ENCODE measurements at regions not wholly inside any gene's neighbourhood (a gene's known extent, or its start where the extent isn't known, plus 50 kb on each side); places are given as distances from the start of the nearest gene placed in this dataset.

DNA sequence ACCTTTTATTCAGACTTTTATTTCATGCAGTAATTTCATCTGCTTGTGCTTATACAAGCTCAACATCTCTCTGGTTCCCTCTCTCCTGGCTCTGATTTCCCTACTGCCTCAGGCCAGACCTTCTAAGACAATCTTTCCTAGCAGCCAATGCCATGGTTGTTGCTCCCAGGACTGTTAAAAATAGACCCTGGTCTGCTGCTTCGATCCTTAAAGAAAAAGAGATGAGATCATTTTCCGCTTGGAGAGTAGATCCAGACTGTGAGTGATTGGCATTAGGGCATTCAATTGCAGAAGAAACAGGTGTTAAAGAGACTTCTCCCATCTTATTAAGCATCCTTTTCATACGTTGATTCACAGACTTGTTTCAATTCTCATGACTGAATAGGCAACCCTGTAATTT lies 68.4 kb upstream of the ITGB1 start:
- no peak for TF ChIP-seq CTCF (conservative IDR thresholded peaks at IDR 0.05)
- no peaks in the 10 kb centered on the region for H3K36me3 Mint-ChIP-seq
- H3K27me3 Mint-ChIP-seq: peaks cover 5% of the 10 kb centered on the region
- H3K9me3 Mint-ChIP-seq: no peaks in the 10 kb centered on the region
- no peaks in the 10 kb centered on the region for H3K4me1 Mint-ChIP-seq (ENCODE audit: unreplicated experiment)
- no peak overlapping the region for H3K27ac Mint-ChIP-seq
- H3K4me3 Mint-ChIP-seq: no peak overlapping the region
- DNase-seq (ENCODE audit: extremely low spot score, unreplicated experiment): no peak

GRCh38 chr10:33025910-33026309 lies 67.9 kb upstream of the ITGB1 start:
- Mint-ChIP-seq H3K27ac (no peak overlapping the region), H3K27me3 (no peaks in the 10 kb centered on the region), H3K4me1 (ENCODE audit: unreplicated experiment) (no peaks in the 10 kb centered on the region), H3K9me3 (no peaks in the 10 kb centered on the region), H3K36me3 (no peaks in the 10 kb centered on the region), H3K4me3 (no peak overlapping the region)
- DNase-seq (ENCODE audit: extremely low spot score, unreplicated experiment): no peak
- no peak for TF ChIP-seq CTCF (conservative IDR thresholded peaks at IDR 0.05)

DNA sequence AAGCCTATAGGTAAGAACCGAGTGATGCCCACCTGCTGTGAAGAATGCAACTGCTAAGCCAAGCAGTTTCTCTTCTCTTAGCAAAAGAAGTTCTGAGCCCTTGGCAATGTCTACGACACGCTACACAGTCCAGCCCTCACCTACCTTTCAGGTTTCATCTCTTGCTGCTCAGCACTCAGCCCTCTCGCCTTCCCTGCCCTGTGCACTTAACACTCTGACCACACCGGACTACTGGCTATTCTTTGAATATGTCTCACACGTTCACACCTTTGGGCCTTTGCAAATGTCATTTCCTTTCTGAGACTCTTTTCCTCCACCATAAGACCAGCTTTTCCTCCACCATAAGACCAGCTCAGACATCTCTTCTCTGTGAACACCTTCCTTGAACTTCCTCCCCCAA lies 67.0 kb upstream of the ITGB1 start:
- no peak for DNase-seq (ENCODE audit: extremely low spot score, unreplicated experiment)

GRCh38 chr10:33022691-33023090 lies 64.7 kb upstream of the ITGB1 start:
- no peak for DNase-seq (ENCODE audit: extremely low spot score, unreplicated experiment)
- Mint-ChIP-seq H3K4me1 (ENCODE audit: unreplicated experiment) (no peaks in the 10 kb centered on the region), H3K9me3 (no peaks in the 10 kb centered on the region), H3K36me3 (no peaks in the 10 kb centered on the region), H3K27ac (no peak overlapping the region), H3K27me3 (no peaks in the 10 kb centered on the region), H3K4me3 (no peak overlapping the region)
- no peak for TF ChIP-seq CTCF (conservative IDR thresholded peaks at IDR 0.05)

More for the DNA sequence above, 67.0 kb upstream of the ITGB1 start:
- Mint-ChIP-seq H3K27me3 (no peaks in the 10 kb centered on the region), H3K27ac (no peak overlapping the region), H3K9me3 (no peaks in the 10 kb centered on the region), H3K4me1 (ENCODE audit: unreplicated experiment) (no peaks in the 10 kb centered on the region), H3K4me3 (no peak overlapping the region), H3K36me3 (no peaks in the 10 kb centered on the region)
- no peak for TF ChIP-seq CTCF (conservative IDR thresholded peaks at IDR 0.05)

DNA sequence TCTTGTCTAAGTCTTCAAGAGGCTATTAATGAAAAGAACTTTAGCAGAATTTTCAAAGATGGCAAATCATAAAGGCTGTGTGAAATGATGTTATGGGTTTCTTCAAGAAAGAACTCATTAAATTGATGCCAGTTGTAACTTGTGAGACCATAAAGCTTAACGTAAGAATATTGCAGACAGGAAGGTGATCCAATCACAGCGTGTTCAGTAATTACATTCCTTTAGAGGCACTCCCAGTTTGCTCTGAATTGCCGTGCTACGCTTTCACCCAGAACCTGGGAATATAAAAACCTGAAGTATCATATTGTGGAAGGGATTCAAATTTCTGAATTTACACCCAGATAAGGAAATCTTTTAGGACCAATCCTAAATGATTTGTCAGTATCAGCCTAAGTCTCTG lies 64.1 kb upstream of the ITGB1 start:
- Mint-ChIP-seq H3K27me3 (no peaks in the 10 kb centered on the region), H3K36me3 (no peaks in the 10 kb centered on the region), H3K27ac (no peak overlapping the region), H3K4me3 (no peak overlapping the region), H3K4me1 (ENCODE audit: unreplicated experiment) (no peaks in the 10 kb centered on the region), H3K9me3 (no peaks in the 10 kb centered on the region)
- no peak for TF ChIP-seq CTCF (conservative IDR thresholded peaks at IDR 0.05)
- DNase-seq (ENCODE audit: extremely low spot score, unreplicated experiment): no peak

DNA sequence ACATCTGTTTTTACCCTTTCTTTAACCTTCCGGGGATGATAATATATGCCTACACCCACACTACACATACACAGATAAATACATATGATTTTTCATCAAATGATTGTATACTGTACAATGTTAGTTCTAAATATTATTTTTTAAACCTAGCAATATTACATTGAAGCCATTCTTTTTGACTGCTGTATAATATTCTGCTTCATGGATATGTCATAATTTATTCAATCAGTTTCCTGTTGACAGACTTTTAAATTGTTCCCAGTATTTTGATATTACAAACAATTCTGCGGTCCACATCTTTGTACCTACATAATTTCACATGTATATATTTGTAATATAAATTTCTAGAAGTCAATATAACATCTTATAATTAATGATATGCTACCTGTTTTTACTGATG lies 59.0 kb upstream of the ITGB1 start:
- Mint-ChIP-seq H3K4me3 (no peak overlapping the region), H3K36me3 (no peaks in the 10 kb centered on the region), H3K27me3 (no peaks in the 10 kb centered on the region), H3K9me3 (no peaks in the 10 kb centered on the region), H3K4me1 (ENCODE audit: unreplicated experiment) (peaks cover 8% of the 10 kb centered on the region), H3K27ac (no peak overlapping the region)
- DNase-seq (ENCODE audit: extremely low spot score, unreplicated experiment): no peak
- TF ChIP-seq CTCF (conservative IDR thresholded peaks at IDR 0.05): no peak
